Medulla oblongata (tissue), 1 donor: ENCODE measurements at regions not wholly inside any gene's neighbourhood (a gene's known extent, or its start where the extent isn't known, plus 50 kb on each side); places are given as distances from the start of the nearest gene placed in this dataset.

Experiments used
- DNase-seq: peaks from one replicate; pipeline ENCODE4 v3.0.0-alpha.2; 2015; ENCODE audit errors: extremely low spot score

DNA sequence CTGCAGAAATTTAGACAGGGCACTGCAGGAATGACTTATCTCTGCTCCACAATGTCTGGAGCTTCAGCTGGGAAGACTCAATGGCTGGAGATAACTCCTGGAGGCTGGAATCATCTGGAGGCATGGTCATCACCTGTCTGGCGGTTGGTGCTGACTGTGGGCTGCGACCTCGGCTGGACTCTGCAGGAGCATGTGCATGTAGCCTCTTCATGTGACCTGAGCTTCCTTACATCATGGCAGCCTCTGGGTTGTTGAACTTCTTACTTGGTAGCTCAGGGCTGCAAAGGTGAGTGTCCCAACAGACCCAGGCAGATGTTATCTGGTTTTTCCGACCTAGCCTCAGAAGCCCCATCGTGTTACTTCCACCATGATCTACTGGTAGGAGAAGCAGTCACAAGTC lies 188.2 kb upstream of the RPL38 start:
- DNase-seq: no peak

GRCh38 chr17:74015990-74016389 lies 187.5 kb upstream of the RPL38 start:
- DNase-seq: no peak

GRCh38 chr17:74016461-74016860 lies 187.0 kb upstream of the RPL38 start:
- no peak for DNase-seq

GRCh38 chr17:74017466-74017865 lies 186.0 kb upstream of the RPL38 start:
- DNase-seq: no peak

DNA sequence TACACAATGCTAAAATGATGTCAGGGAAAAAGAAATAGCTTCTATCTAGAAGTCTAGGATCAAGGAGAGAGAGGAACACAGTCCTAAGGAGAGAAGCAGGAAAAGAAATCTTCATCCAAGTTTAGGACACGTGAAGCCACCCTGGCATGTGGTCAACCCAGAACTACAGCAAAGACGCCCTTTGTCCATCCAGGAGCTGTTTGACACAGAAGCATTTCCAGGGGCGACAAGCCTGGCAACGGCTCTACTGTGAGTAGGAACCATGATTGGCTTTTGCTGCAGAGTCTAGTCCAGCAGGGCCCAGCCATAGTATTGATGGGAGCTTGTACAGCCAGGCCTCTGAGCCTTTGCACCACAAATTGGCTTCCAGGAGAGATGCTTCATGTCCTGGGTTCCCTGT lies 185.4 kb upstream of the RPL38 start:
- DNase-seq: peak; percentile 72

DNA sequence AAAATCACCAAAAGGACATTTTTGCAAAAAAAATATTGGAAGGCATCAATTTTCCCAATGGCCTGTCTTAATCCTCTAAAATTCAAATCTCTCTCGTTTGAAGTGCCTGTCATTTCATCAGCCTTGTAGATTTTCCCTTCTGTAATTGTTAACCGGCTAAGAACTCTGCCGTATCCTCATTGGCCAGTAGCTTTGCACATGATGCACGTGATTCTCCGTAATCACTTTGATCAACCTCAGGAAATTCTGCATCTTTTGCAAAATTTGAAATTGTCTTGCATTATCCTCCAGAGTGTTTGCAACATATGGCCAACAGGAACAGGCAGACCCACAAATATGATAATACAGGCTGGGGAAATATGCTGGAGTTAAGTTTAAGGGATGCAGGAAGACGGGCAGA lies 184.2 kb upstream of the RPL38 start:
- DNase-seq: no peak

GRCh38 chr17:74019860-74020259 lies 183.6 kb upstream of the RPL38 start:
- DNase-seq: no peak

GRCh38 chr17:74020522-74020921 lies 183.0 kb upstream of the RPL38 start:
- no peak for DNase-seq

GRCh38 chr17:74024871-74025531 lies 178.5 kb upstream of the RPL38 start:
- no peak for DNase-seq

- no peak for DNase-seq
Measured at GRCh38 chr17:74027444-74027843, 176.0 kb upstream of the RPL38 start.

DNA sequence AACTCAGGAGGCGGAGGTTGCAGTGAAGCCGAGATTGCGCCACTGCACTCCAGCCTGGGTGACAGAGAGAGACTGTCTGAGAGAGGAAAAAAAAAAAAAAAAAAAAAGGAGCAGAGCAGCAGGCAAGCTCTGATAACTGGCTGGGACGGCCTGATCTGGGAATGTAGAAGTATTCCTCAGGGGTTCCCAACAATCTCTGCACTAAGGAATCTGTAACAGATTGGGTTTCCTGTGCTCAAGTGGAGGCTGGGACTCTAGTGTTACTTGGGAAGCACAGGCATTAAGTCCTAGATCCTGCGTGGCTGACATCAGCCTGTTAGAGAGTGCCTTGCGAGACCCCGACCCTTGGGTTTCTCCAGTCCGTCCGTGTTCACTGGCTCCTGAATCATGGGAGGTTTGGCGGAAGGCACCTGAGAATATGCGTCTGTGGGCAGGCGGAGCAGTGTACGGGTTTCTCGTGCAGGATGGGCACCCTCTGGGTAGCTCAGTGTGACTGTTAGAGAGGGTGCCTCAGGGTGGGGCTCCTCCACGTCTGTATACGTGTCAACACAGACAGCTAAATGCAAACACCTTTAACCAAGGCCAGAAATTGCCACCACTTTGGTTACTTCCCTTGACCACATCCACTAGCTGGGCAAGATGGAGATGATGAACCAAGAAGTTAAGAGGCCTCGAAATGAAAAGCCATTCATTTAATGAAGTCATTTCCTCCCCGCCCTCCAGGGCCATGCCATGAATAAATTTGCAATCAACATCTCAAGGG lies 174.9 kb upstream of the RPL38 start:
- no peak for DNase-seq

- no peak for DNase-seq
Measured at GRCh38 chr17:74031316-74032090, 172.0 kb upstream of the RPL38 start.

- no peak for DNase-seq
Measured at GRCh38 chr17:74032222-74032621, 171.3 kb upstream of the RPL38 start.

- DNase-seq: peak; percentile 55
Measured at GRCh38 chr17:74037320-74037719, 166.2 kb upstream of the RPL38 start.

DNA sequence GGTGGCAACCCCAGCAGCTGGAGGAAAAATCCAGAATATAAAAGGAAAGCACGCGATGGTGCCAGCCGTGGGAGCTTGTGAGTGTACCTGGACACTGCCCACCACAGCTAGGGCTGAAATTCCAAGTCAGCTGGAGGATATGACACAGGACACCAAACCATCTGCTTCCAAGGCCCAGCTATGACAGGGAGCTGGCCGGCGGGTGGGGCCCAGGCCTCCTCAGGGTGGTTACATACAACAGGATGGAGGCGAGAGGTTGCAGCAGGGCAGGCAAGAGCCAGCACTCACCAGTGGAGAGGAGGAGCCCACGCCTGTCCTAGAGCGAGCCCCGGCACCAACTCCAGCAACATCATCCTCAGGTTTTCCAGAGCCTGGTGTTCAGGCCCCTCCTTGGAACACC lies 163.2 kb upstream of the RPL38 start:
- no peak for DNase-seq

DNA sequence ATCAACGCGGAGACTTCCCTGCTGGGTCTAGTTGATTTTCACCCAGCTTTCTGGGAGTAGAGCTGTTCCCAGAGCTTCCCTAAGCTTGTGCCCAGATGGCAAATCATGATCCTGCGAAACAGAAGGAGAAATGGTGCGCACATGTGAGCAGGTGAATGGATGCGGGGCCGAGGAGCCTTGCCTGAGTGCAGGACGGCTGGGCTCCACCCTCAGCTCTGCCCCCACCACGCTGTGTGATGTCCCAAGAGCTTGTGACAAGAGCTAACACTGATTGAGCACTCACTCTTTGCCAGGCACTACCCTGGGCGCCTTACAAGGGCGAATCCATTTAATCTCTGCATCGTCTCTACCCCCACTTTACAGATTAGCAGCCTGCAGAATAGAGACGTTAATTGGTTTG lies 162.7 kb upstream of the RPL38 start:
- no peak for DNase-seq

- DNase-seq: peak; percentile 53
Measured at GRCh38 chr17:74041869-74042640, 161.4 kb upstream of the RPL38 start.

- peak; percentile 55 for DNase-seq
Measured at GRCh38 chr17:74042744-74043486, 160.6 kb upstream of the RPL38 start.

GRCh38 chr17:74043976-74044375 lies 159.5 kb upstream of the RPL38 start:
- no peak for DNase-seq

- no peak for DNase-seq
Measured at GRCh38 chr17:74045608-74046280, 157.7 kb upstream of the RPL38 start.
